SU-DHL-6 (cell line): ENCODE measurements at regions not wholly inside any gene's neighbourhood (a gene's known extent, or its start where the extent isn't known, plus 50 kb on each side); places are given as distances from the start of the nearest gene placed in this dataset.

Experiments used
- H2AFZ ChIP-seq: fragments of 200-600 bp; sonication (generic); 2 replicates; pipeline ENCODE4 v1.6.1; 2014; ENCODE audit warnings: low read depth, mild to moderate bottlenecking, moderate library complexity, mixed read lengths, antibody characterized with exemption, low read length; ENCODE audit not compliant: severe bottlenecking
- H3F3A ChIP-seq: fragments of 200-600 bp; shearing (Covaris generic); 2 replicates; pipeline ENCODE4 v1.6.0; 2016; ENCODE audit warnings: antibody characterized with exemption, mild to moderate bottlenecking; ENCODE audit not compliant: insufficient read depth
- H3K27ac ChIP-seq: fragments of 200-600 bp; sonication (generic); 2 replicates; pipeline ENCODE4 v1.5.1; 2016; ENCODE audit warnings: low read depth, mild to moderate bottlenecking, low read length, moderate library complexity, mixed read lengths
- H3K27me3 ChIP-seq: fragments of 200-600 bp; sonication (generic), shearing (Covaris generic); 2 replicates; pipeline ENCODE4 v1.6.0; 2014; ENCODE audit warnings: mild to moderate bottlenecking, low read length
- H3K36me3 ChIP-seq: fragments of 200-600 bp; sonication (generic); 2 replicates; pipeline ENCODE4 v1.6.1; 2014; ENCODE audit warnings: mild to moderate bottlenecking, low read length, mixed read lengths
- H3K4me2 ChIP-seq: fragments of 300-600, 200-600 bp; shearing (Covaris generic), sonication (generic); 2 replicates; pipeline ENCODE4 v1.6.0; 2014; ENCODE audit warnings: low read length, low read depth, mild to moderate bottlenecking; ENCODE audit not compliant: poor library complexity, severe bottlenecking
- H3K4me3 ChIP-seq: fragments of 200-600 bp; sonication (generic); 2 replicates; pipeline ENCODE4 v1.5.1; 2014; ENCODE audit warnings: antibody characterized with exemption, low read length, mild to moderate bottlenecking, mixed read lengths; ENCODE audit not compliant: insufficient read depth, poor library complexity, severe bottlenecking
- H3K79me2 ChIP-seq: fragments of 200-600 bp; sonication (generic); 2 replicates; pipeline ENCODE4 v1.6.1; 2014; ENCODE audit warnings: mild to moderate bottlenecking, low read length, moderate library complexity; ENCODE audit not compliant: insufficient read depth
- H3K9ac ChIP-seq: fragments of 200-600 bp; sonication (generic); 2 replicates; pipeline ENCODE4 v1.7.0; 2014; ENCODE audit warnings: mild to moderate bottlenecking, low read length
- H3K9me2 ChIP-seq: fragments of 200-600 bp; sonication (generic); replicated peaks from 2 replicates; pipeline ENCODE4 v1.6.1; 2014; ENCODE audit warnings: low read length; ENCODE audit not compliant: insufficient read depth
- H3K9me3 ChIP-seq: fragments of 200-600 bp; sonication (generic); 2 replicates; pipeline ENCODE4 v1.6.1; 2014; ENCODE audit warnings: low read length, mixed read lengths; ENCODE audit not compliant: insufficient read depth
- H4K20me1 ChIP-seq: fragments of 200-600 bp; sonication (generic); 2 replicates; pipeline ENCODE4 v1.6.1; 2014; ENCODE audit warnings: low read depth, mild to moderate bottlenecking, antibody characterized with exemption, low read length, moderate library complexity, mixed read lengths
- CTCF ChIP-seq: fragments of 200-600 bp; sonication (generic); IDR thresholded peaks from one replicate; pipeline ENCODE4 v1.5.1; 2017; ENCODE audit warnings: antibody characterized with exemption, mild to moderate bottlenecking, low read length, moderate library complexity; ENCODE audit not compliant: insufficient read depth, poor library complexity, severe bottlenecking
- EZH2phosphoT487 ChIP-seq: fragments of 200-600 bp; sonication (generic), shearing (Covaris generic); conservative IDR thresholded peaks from 2 replicates; pipeline ENCODE4 v1.6.1; 2018; ENCODE audit warnings: mild to moderate bottlenecking, antibody characterized with exemption, low read length, moderate library complexity, mixed read lengths

- TF ChIP-seq EZH2phosphoT487: no peak
- TF ChIP-seq CTCF: no peak
- Histone ChIP-seq H4K20me1 (no peaks in the 10 kb centered on the region), H2AFZ (no peak overlapping the region), H3K9me2 (no peaks in the 10 kb centered on the region), H3K27me3 (no peaks in the 10 kb centered on the region), H3K36me3 (no peaks in the 10 kb centered on the region), H3K27ac (no peak overlapping the region), H3K9me3 (no peaks in the 10 kb centered on the region), H3F3A (no peaks in the 10 kb centered on the region), H3K9ac (no peak overlapping the region), H3K4me2 (no peak overlapping the region), H3K79me2 (no peaks in the 10 kb centered on the region), H3K4me3 (no peak overlapping the region)
These were observed 234.5 kb upstream of the CHST9 start for GRCh38 chr18:27419646-27420045.

- H3K9me2 ChIP-seq: no peaks in the 10 kb centered on the region
- no peaks in the 10 kb centered on the region for H3K9me3 ChIP-seq
- H3F3A ChIP-seq: no peaks in the 10 kb centered on the region
- no peak overlapping the region for H3K9ac ChIP-seq
- H3K27me3 ChIP-seq: no peaks in the 10 kb centered on the region
- no peak overlapping the region for H3K4me3 ChIP-seq
- no peak overlapping the region for H3K27ac ChIP-seq
- H4K20me1 ChIP-seq: no peaks in the 10 kb centered on the region
- TF ChIP-seq EZH2phosphoT487: no peak
- TF ChIP-seq CTCF: no peak
- H3K79me2 ChIP-seq: no peaks in the 10 kb centered on the region
- H2AFZ ChIP-seq: no peak overlapping the region
- H3K36me3 ChIP-seq: no peaks in the 10 kb centered on the region
- no peak overlapping the region for H3K4me2 ChIP-seq
These were observed 230.4 kb upstream of the CHST9 start for GRCh38 chr18:27415495-27415894.

GRCh38 chr18:27414682-27415081 is 229.6 kb upstream of the CHST9 start:
- no peaks in the 10 kb centered on the region for H3K36me3 ChIP-seq
- H3K4me2 ChIP-seq: no peak overlapping the region
- no peaks in the 10 kb centered on the region for H3K27me3 ChIP-seq
- no peaks in the 10 kb centered on the region for H3K79me2 ChIP-seq
- TF ChIP-seq CTCF (no peak), EZH2phosphoT487 (no peak)
- no peak overlapping the region for H3K9ac ChIP-seq
- H2AFZ ChIP-seq: no peak overlapping the region
- no peaks in the 10 kb centered on the region for H4K20me1 ChIP-seq
- no peaks in the 10 kb centered on the region for H3K9me3 ChIP-seq
- H3K4me3 ChIP-seq: no peak overlapping the region
- no peaks in the 10 kb centered on the region for H3K9me2 ChIP-seq
- no peaks in the 10 kb centered on the region for H3F3A ChIP-seq
- H3K27ac ChIP-seq: no peak overlapping the region
